ENCODE measurements at regions not wholly inside any gene's neighbourhood (a gene's known extent, or its start where the extent isn't known, plus 50 kb on each side); places are given as distances from the start of the nearest gene placed in this dataset.

DNA sequence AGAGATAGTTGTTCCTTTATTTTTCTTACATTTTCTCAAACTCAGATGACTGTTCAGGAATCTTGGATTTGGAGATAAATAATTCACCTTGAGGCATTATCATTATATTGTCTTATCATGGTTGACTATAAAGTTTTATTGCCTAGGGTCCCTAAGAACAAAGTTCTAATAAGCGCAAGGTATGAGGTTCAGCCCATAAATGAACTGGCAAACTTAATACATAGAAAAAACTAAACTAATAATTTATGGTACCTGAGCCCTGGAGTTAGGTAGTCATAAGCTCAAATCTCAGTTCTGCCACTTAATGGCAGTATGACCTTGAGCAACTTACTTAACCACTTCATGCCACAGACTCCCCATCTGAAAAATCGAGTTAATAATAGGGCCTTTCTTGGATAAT is 334.0 kb upstream of the PBX1 start:
- TF ChIP-seq, protein P1, sequence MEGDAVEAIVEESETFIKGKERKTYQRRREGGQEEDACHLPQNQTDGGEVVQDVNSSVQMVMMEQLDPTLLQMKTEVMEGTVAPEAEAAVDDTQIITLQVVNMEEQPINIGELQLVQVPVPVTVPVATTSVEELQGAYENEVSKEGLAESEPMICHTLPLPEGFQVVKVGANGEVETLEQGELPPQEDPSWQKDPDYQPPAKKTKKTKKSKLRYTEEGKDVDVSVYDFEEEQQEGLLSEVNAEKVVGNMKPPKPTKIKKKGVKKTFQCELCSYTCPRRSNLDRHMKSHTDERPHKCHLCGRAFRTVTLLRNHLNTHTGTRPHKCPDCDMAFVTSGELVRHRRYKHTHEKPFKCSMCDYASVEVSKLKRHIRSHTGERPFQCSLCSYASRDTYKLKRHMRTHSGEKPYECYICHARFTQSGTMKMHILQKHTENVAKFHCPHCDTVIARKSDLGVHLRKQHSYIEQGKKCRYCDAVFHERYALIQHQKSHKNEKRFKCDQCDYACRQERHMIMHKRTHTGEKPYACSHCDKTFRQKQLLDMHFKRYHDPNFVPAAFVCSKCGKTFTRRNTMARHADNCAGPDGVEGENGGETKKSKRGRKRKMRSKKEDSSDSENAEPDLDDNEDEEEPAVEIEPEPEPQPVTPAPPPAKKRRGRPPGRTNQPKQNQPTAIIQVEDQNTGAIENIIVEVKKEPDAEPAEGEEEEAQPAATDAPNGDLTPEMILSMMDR (IDR thresholded peaks at IDR 0.05; ENCODE audit: poor library complexity, severe bottlenecking) = no peak
- TF ChIP-seq POLR2AphosphoS5 (IDR thresholded peaks at IDR 0.05) (no peak), EZH2 (IDR thresholded peaks at IDR 0.05; ENCODE audit: borderline replicate concordance, insufficient read depth, low read length, poor library complexity, severe bottlenecking) (no peak)

Measured in neural cell (in vitro differentiated cells).